SIG-M5 treated with dmso at 0.1 percent for 504 hours (cell line): ENCODE measurements at regions not wholly inside any gene's neighbourhood (a gene's known extent, or its start where the extent isn't known, plus 50 kb on each side); places are given as distances from the start of the nearest gene placed in this dataset.
"Not testable (repeated sequence)": the region's sequence is repeated elsewhere in the genome, so short reads cannot be mapped to it uniquely, and the experiment has no call there.

Source experiments
- DNase-seq: peaks from one replicate; lab custom pipeline; 2025; ENCODE audit not compliant: unreplicated experiment; lab: John Stamatoyannopoulos, UW

DNA sequence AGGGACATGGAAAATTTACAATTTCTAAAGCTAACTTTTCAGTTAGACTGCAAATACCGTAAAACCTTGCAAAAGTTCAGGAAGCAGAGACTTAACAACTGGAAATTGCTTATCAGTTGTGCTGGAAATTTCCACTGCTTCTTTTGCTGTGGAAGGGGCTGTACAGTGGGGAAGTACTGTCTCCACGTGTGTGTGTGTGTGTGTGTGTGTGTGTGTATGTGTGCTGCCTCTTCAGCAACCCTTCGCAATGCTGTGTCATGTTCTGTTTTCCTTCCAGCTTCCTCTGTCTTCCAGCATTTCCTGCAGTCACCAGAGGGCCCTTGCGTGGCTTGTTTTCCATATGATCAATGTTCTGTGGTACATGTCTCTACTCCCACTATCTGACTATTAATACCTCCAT, 87.5 kb upstream of the RANBP3L start:
- no peak for DNase-seq

DNA sequence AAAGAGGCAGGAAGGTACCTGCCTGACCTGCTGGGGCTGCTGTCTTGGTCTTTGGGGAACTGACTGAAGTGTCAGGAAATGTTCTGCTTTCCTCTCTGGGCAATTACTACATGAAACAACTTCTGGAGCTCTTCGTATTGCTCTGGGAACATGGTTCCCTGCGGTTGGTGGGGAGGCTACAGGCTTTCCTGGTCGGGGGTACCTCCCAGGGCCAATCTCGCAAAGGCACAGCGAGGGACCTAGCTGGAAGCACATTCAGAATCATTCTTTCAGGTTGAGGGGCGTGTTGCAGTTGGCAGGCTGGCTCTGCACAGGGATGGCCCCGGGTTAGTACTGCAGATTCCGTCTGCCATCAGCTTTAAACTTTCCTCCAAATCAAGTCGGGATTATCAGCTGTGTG, 88.9 kb upstream of the RANBP3L start:
- no peak for DNase-seq

DNA sequence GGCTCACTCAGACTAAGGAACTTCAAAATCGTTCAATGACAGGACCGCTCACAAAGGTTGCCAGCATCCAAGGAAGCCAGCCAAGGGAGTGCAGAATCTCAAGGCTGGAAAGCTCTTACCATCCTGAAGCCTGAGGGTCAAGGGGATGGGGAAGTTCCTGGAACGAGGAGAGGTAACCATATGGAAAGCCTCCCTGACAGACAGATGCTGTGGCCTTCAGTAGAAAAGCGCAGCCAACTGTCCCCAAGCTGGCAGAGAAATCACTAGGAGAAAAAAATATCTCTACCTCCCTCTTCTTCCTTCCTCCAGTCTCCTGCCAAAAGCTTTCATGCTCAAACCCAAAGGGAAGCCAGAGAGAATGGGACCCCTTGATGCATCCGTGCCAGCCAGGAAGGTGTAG, 90.5 kb upstream of the RANBP3L start:
- DNase-seq, result no peak

DNA sequence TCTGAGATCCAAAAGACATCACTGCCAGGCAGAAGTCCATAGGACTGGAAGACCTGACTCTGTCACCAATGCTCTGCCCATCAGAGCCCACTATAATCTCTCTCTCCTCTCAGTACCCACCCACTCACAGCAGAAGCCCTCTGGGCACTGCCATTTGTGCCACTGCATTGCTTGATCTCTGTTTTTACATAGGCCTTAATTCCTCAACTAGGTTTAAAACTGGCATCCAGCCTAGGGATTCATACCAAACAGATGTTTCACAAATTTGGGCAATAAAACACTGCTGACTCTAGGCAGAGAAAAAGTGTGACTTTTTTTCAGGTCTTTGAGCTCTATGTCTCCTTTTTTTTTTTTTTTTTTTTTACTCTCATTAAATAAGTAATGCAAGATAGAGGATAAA, 91.1 kb upstream of the RANBP3L start:
- DNase-seq, result no peak

DNA sequence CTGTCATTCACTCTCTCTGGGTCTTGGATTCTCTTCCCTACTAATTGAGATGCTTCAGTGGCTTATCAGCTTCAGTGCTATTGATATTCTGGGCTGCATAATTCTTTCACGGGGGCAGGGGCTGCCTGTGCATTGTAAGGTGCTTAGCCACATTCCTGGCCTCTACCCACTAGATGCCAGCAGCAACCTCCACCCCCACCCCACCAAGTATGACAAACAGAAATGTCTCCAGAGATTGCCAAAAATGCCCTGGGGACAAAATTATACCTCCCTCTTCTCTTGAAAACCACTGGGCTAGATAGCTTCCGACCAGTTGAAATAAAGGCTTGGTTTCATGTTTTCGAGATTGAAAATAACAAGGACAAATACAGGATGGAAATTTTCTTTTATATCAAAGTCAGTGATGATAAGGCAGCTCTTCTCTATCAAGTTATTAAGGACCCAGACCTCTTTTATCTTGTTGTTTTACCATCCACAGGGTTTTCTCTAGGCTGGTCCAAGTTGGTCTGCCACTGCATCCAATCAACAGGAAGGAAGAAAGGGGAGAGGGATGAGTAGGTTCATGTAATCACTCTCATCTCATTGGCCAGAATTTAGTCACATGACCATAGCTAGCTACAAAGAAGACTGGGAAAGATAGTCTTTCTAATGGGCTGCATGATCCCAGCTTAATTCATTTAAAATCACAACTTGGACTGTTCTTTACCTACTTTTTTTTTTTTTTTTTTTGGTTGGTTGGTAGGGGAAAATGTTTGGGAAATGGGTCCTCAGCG, 92.1 kb upstream of the RANBP3L start:
- no peak for DNase-seq

DNA sequence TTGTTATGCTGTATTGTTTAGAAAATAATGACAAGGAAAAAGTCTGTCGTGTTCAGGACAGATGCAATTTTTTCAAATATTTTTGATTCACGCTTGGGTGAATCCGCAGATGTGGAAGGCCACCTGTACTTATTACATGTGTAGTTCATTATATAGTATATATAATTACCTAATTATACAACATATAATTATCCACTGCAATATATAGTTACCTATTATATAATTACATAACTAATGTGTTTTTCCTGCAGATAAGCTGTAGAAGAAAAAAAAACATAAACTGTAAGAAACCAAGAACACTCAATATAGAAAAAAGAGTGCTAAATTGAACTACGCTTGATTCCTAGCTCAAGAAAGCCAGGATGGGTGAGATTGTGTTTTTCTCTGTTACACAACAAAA, 93.6 kb upstream of the RANBP3L start:
- no peak for DNase-seq

DNA sequence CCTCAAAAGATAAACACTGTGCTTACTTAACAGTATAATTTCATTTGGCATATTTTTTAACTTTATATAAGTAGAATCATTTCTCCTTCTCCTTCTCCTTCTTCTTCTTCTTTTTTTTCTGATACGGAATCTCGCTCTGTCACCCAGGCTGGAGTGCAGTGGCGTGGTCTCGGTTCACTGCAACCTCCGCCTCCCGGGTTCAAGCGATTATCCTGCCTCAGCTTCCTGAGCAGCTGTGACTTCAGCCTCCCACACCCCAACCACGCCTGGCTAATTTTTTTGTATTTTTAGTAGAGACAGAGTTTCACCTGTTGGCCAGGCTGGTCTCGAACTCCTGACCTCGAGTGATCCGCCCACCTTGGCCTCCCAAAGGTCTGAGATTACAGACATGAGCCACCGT, 94.2 kb upstream of the RANBP3L start:
- not testable (repeated sequence) for DNase-seq

DNA sequence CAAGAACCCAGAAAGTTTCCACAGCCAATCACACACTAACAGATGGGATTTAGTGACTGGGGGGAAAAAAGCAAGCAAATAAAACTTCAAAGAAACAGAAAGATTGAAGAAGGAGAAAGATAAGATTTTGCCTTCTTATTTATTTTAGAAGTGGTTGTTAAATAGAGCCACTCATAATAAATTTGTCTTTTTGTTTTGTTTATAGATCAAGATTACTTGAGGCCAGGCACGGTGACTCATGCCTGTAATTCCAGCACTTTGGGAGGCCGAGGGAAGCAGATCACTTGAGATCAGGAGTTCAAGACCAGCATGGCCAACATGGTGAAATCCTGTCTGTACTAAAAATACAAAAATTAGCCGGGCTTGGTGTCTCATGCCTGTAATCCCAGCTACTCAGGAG, 94.9 kb upstream of the RANBP3L start:
- no peak for DNase-seq

DNA sequence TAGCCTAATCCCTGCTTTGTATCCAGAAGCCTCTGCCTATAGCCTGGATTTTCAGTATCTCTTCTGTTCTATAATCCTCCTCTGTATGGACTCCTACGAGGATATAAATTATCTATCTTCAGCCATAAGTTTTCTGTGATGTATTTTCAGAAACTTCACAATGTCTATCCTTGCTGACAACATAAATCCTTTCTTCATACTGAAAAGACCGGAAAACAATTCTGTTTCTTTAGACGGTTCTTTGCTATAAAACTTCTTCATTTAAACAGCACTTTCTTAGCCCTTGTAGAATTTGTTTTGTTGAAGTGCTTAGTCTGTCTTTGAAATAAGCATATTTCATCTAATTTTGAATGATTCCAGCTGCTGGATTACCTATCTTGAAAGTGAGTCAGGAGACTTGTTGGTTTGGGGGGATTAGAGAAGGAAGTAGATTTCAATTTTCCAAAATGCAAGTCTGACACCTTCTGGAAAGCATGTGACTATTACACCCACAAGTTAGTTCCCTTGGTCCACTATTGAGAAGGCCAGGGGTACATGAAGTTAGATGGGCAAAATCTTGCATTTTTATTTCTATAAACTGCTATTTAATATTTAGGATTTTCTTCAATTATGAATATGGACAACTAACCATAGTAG, 96.3 kb upstream of the RANBP3L start:
- DNase-seq, result peak; percentile 30

DNA sequence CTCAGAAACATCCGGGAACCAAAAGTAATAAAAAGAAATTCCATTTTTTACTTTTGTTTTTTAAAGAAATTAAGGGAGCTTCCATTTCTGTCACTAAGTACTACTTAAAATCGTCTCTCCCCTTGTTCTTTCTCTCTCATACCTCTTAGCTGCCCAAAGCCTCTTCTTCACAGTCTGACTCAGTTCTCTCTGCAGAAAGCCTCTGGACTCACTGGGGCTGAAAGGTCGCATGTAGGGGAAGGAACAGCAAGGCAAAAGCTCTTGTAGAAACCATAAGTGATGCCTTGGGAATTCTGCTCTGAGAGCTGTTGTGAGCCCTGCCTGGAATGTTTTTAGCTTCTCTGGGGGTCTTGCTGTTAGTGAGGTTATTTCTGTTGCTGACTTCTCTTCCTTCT, 100.8 kb upstream of the RANBP3L start:
- DNase-seq, result no peak

DNA sequence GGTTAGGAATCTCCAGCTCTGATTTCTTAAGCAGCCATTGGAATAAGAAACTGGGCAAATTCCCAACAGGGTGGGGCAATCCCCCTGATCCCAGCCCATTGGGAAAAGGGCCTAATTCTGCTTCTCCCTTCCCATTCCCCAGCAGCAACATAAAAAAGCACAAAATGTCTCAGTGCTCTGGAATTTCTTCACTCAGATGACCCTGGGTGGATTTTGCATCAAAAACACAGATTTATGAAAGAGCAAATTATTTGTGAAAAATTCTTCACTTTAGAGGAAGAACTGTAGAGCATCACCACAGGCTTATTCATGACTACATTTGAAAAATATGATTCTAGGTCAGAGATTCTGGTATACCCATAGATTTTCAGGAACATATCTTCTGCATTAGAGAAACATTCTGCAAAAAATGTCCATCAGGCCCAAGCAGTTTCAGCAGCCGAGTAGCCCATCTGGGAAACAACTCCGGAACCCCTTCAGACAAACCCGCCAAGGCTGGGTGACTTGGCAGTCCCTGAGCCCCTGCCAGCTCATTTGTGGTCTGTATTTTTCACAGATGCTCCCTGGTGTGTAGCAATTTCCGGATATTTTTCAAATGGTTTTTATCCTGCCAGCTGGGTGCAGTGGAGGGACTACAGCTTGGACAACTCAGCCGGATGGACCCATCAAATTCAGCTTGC, 102.1 kb upstream of the RANBP3L start:
- peak; percentile 74 for DNase-seq

DNA sequence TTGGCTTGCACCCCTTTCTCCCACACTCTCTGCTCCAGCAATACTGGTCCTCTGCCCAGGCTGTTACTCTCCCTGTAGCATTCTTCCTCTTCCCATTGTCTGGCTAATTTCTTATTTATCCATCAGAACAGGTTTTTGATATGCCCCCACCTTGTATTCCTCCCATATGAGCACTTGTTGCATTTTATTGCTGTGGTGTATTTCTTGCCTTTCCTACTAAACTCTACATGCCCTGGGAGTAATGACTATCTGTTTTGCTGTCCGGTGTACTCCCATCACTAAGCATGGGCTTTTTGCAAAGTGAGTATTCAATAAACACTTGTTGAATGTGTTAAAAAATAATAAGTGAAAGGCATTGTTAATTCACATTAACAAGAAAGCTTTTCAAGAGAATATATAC, 104.3 kb upstream of the RANBP3L start:
- DNase-seq, result no peak

DNA sequence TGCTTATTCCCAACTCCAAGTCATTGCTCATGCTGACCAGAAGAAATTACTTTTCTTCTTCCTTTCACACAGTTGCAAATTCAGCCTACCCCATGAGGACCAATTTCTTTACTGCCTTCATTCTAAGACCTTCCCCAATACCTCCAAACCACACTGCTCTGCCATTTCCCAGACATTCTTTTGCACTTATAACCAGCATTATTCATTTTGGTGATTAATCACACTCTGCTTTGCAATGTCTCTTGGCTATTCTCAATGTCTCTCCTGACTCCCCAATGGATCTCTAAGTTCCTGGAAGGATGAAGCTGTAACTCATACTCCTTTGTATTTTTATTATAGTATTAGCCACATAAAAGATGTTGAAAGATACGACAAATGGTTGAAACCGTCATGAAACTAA, 105.7 kb upstream of the RANBP3L start:
- no peak for DNase-seq

DNA sequence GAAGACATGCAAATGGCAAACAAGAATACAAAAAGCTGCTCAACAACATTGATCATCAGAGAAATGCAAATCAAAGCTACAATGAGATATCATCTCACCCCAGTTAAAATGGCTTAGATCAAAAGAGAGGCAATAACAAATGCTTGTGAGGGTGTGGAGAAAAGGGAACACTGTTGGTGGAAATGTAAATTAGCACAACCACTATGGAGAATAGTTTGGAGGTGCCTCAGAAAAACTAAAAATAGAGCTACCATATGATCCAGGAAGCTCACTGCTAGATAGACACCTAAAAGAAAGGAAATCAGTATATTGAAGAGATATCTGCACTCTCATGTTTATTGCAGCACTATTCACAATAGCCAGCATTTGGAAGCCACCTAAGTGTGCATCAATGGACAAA, 108.0 kb upstream of the RANBP3L start:
- DNase-seq, result not testable (repeated sequence)

DNA sequence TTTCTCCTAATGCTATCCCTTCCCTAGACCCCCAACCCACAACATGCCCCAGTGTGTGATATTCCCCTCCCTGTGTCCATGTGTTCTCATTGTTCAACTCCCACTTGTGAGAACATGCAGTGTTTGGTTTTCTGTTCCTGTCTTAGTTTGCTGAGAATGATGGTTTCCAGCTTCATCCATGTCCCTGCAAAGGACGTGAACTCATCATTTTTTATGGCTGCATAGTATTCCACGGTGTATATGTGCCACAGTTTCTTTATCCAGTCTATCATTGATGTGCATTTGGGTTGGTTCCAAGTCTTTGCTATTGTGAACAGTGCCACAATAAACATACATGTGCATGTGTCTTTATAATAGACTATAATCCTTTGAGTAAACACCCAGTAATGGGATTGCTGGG, 109.0 kb upstream of the RANBP3L start:
- DNase-seq, result not testable (repeated sequence)

DNA sequence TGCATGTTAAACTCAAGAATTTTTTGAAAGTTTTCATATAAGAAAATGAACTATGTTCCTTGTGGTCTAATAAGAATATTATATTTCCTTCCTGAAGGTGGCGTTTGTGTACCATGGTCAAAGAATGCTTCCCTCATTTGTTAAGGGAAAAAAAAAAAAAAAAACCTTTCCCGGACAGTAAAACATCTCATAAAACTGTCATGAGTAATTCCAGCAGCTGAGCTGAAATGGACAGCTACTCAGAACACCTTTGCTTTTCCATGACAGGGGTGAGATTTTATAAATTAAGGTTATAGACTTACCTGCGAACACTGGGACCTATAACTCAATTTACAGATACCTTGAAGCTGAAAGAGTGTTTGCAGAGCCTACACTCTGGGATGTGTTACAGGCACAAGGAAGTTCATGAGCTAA, 113.2 kb upstream of the RANBP3L start:
- peak; percentile 56 for DNase-seq

DNA sequence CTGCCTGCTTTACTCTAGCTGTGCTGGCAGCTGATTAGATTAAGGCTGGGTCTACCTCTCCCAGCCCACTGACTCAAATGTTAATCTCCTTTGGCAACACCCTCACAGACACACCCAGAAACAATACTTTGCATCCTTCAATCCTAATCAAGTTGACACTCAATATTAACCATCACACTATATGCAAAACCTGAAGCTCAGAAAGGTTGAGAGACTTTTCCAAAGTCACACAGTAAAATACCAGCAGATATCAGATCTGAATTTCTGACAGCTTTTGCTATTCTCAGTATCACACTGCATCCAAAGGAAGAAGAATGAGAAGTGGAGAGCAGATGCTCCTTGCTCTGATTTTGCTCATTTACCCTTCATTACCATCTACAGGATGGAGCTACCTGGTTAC, 114.9 kb upstream of the RANBP3L start:
- no peak for DNase-seq

DNA sequence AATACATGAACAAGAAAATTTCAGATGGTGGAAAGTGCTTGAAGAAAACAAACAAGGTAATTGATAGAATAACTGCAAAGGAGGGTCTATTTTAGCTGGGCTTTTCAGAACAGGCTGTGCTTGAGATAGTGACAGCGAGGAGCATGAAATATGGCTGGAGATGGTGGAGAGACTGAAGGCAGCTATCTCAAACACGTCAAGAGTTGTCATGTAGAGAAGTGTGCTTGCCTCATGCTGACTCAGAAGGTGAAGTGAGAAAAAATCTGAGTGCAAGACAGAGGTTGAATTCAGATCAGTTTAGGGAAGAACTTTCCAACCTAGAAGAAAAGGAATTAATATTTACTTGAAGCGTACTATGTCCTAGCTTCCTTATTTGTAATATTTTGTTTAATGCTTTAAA, 115.5 kb upstream of the RANBP3L start:
- peak; percentile 6 for DNase-seq

DNA sequence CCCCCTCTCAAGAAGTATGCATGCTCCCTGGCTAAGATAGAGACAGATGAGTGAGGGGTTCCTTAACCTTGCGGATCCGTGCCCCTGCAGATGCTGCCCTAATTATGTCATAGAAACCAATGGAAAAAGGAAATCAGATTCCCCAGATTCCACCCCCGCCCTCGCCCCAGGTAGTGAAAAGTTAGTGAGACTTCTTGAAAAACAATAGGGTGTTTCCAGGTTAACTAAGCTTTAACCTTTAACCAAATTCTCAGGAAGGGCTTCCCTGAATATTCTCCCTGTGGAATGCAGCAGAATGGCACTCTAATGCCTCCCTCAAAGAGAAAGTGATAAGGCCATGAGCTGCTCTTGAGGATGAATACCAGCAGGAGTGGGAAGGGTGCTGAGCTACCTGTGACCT, 116.0 kb upstream of the RANBP3L start:
- no peak for DNase-seq

DNA sequence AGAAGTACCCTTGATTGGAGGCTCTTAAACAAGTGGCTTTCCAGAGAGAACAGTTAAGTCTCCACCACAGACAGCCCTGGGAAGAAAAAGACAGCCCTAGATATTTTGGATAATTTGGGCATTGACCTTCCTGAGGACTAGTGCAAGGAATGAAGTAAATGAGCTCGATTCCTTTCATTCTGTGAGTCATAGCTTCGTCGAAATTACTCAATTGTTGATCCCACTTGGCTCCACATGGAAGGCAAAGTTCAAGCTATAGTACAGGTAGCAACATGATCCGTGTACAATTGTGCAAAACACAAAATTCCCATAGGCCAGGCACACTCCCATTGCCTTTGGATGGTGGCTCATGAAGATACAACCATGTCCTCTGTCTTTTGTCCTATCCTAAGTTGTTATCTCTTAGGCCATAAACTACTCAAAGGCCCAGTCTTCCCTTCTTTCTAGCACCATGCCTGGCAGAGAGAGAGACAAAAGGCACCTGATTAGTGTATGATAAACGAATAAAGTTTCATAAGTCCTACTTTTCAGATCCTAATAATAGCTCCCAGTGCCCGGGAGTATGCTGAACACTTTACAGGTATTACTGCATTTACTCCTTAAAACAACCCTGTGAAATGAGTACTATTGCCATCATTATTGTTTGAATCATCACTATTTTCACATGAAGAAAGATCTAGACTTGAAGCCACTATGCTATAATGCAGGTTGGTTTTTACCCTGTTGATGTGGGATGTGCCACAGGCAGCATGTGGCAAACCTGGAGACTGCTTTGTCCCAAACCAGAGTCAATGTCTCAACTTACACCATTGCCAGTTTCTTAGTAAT, 116.7 kb upstream of the RANBP3L start:
- DNase-seq, result no peak

DNA sequence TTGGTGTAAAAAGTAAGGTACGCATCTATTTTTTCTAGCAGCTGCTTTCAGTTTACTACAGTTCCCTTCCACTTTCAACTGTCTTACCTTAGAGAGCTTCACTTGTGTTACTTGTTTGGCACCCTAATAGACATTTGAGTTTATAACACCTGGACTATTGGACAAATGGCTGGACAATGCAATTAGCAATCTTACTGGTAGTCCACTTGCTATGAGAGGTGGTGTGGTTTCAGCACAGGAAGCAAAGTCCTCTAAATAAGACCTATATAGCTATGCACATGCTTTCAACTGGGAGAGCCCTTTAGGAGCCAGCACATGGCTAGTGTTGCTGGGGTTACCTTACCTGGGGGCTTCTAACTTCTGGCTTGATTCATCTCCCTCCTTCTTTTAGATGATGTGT, 119.6 kb upstream of the RANBP3L start:
- no peak for DNase-seq
